ENCODE measurements at regions not wholly inside any gene's neighbourhood (a gene's known extent, or its start where the extent isn't known, plus 50 kb on each side); places are given as distances from the start of the nearest gene placed in this dataset.

DNA sequence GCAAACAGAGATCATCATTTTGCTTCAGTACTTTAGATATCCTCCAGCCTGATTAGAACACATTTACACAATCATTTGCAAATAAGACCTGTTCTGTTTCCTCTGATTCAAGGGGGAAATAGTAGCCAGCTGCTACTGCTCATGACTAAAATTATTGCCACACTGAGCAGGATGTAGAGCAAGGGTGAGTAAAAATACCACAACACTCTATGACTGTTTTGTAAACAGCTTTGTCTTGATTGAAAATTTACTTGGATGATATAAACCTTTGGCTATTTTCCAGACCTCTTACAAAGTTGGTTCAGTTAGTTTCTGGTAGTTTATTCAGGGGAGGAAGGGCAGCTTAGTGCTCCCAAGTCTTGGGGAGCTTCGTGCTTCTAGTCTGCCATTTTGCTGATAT, 286.4 kb upstream of the CNTNAP5 start:
- TF ChIP-seq, protein P1, sequence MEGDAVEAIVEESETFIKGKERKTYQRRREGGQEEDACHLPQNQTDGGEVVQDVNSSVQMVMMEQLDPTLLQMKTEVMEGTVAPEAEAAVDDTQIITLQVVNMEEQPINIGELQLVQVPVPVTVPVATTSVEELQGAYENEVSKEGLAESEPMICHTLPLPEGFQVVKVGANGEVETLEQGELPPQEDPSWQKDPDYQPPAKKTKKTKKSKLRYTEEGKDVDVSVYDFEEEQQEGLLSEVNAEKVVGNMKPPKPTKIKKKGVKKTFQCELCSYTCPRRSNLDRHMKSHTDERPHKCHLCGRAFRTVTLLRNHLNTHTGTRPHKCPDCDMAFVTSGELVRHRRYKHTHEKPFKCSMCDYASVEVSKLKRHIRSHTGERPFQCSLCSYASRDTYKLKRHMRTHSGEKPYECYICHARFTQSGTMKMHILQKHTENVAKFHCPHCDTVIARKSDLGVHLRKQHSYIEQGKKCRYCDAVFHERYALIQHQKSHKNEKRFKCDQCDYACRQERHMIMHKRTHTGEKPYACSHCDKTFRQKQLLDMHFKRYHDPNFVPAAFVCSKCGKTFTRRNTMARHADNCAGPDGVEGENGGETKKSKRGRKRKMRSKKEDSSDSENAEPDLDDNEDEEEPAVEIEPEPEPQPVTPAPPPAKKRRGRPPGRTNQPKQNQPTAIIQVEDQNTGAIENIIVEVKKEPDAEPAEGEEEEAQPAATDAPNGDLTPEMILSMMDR (conservative IDR thresholded peaks at IDR 0.05; ENCODE audit: low read depth in 2 of 2): no peak
- TF ChIP-seq, protein P2, sequence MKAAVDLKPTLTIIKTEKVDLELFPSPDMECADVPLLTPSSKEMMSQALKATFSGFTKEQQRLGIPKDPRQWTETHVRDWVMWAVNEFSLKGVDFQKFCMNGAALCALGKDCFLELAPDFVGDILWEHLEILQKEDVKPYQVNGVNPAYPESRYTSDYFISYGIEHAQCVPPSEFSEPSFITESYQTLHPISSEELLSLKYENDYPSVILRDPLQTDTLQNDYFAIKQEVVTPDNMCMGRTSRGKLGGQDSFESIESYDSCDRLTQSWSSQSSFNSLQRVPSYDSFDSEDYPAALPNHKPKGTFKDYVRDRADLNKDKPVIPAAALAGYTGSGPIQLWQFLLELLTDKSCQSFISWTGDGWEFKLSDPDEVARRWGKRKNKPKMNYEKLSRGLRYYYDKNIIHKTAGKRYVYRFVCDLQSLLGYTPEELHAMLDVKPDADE (IDR thresholded peaks at IDR 0.05): no peak
- no peak for TF ChIP-seq POLR2AphosphoS5 (IDR thresholded peaks at IDR 0.05; ENCODE audit: low read depth)

All from GM23338 (cell line).